SK-N-MC (cell line): ENCODE measurements at regions not wholly inside any gene's neighbourhood (a gene's known extent, or its start where the extent isn't known, plus 50 kb on each side); places are given as distances from the start of the nearest gene placed in this dataset.
"Not testable (repeated sequence)": the region's sequence is repeated elsewhere in the genome, so short reads cannot be mapped to it uniquely, and the experiment has no call there.

Experiments
- DNase-seq: peaks from one replicate; pipeline ENCODE4 v3.0.0-alpha.2; 2011; ENCODE audit warnings: low read depth, low spot score
- H3K27ac ChIP-seq: fragments of 200-600 bp; sonication (generic); 2 replicates; pipeline ENCODE4 v1.5.1; 2016; ENCODE audit warnings: mixed run types
- H3K36me3 ChIP-seq: fragments of 200-600 bp; sonication (generic); 2 replicates; pipeline ENCODE4 v1.6.1; 2017; ENCODE audit warnings: antibody characterized with exemption, low read length, mixed read lengths; ENCODE audit not compliant: insufficient read depth
- H3K4me3 ChIP-seq: fragments of 200-600 bp; sonication (generic); 2 replicates; pipeline ENCODE4 v1.5.1; 2016
- H3K9ac ChIP-seq: fragments of 200-600 bp; sonication (generic); 2 replicates; pipeline ENCODE4 v1.8.0; 2017; ENCODE audit warnings: mixed run types, mixed read lengths; ENCODE audit not compliant: insufficient read length
- H3K9me3 ChIP-seq: fragments of 200-600 bp; sonication (generic); 2 replicates; pipeline ENCODE4 v1.6.1; 2017; ENCODE audit warnings: low read depth, mild to moderate bottlenecking, antibody characterized with exemption, low read length, moderate library complexity, mixed read lengths
- EZH2 ChIP-seq: fragments of 200-600 bp; sonication (generic); IDR thresholded peaks from one replicate; pipeline ENCODE4 v1.6.1; 2017; ENCODE audit warnings: antibody characterized with exemption
- FOXP2 ChIP-seq: optimal IDR thresholded peaks from 2 replicates; pipeline ENCODE3; 2011; ENCODE audit warnings: mild to moderate bottlenecking, moderate library complexity; ENCODE audit not compliant: insufficient read depth; ENCODE audit errors: extremely low read length, control extremely low read depth
- POLR2AphosphoS5 ChIP-seq: IDR thresholded peaks from 2 replicates; pipeline ENCODE4 v1.6.1; 2012; ENCODE audit warnings: mild to moderate bottlenecking, low read depth, low read length, borderline replicate concordance

DNA sequence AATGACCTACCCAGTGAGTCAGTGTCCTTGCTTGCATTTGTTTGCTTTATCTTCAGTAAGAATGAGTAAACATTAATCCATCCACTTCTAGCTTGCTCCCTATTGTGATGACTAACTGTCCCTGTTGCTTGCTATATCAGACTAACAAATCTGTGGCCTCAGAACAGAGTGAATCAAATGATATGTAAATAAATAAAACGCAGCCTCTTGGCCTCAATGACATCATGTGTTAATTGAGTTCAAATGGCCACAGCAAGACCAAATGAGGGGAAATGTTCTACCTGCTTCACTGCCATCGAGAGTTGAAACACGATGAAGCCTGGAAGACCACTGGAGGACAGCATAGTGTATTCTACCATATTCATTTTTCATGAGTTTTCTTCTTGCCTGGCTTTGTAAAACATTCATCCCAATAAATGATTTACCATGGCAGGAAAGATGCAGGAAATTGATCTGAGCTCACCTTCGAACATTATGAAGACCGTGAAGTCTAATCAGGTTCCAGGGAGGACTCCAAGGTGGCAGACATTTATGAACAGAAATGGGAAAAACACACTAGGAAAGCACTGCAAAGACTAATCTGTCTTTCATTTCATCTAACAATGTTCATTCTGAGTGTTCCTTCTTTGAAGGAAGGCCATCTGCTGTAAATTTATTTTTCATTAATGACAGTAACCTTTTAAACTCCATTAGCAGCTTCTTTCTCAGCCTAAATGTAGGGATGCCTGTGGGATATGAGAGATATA, 1144.5 kb downstream of the TUSC7 start:
- Histone ChIP-seq H3K36me3 (no peaks in the 10 kb centered on the region), H3K4me3 (no peak overlapping the region), H3K9ac (no peak overlapping the region), H3K27ac (no peak overlapping the region), H3K9me3 (no peaks in the 10 kb centered on the region)
- TF ChIP-seq POLR2AphosphoS5 = no peak
- TF ChIP-seq FOXP2 = no peak
- no peak for TF ChIP-seq EZH2
- no peak for DNase-seq

DNA sequence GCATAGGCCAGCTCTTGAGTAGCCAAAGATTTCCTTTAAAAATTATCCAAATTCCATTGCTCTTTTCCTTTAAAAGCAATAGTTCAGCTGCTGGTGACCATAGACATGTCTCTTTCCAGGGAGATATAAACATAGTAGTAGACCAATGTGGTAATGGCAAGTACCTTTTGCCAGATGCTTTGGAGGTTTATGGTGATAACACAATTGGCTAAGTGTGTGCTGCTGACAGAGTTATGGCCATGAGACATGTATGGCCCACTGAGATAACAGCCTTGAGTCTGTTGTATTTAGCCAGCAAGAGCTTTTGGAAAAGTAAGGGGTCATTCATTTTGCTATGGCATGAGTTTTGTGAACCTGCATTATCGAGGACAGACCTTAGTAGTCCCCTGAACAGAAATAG, 1146.8 kb downstream of the TUSC7 start:
- Histone ChIP-seq H3K27ac (no peak overlapping the region), H3K9me3 (no peaks in the 10 kb centered on the region), H3K9ac (no peak overlapping the region), H3K36me3 (no peaks in the 10 kb centered on the region), H3K4me3 (no peak overlapping the region)
- DNase-seq = no peak
- TF ChIP-seq FOXP2 = no peak
- TF ChIP-seq EZH2 = no peak
- TF ChIP-seq POLR2AphosphoS5 = no peak

DNA sequence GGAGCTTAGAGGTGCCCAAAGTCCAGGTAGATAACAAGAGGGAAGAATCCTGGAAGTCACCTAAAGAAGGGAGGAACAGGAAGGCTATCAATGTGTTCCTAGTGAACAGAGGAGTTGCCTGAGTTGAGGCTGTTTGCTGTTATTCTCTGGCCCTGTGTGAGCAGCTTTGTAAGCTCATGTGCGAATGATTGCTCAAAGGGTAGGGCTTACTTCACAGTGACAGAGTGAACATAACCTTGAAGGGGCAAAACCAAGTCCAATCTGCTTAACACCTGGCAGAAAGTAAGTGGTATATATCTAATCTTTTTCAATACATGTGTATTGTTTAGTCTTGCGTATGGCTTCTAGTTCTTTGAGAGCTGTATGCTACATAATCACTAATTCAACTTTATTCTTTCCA, 1153.6 kb downstream of the TUSC7 start:
- no peak overlapping the region for H3K27ac ChIP-seq
- H3K9me3 ChIP-seq = no peaks in the 10 kb centered on the region
- no peak for TF ChIP-seq FOXP2
- no peak overlapping the region for H3K9ac ChIP-seq
- no peak overlapping the region for H3K4me3 ChIP-seq
- H3K36me3 ChIP-seq = no peaks in the 10 kb centered on the region
- DNase-seq = no peak

DNA sequence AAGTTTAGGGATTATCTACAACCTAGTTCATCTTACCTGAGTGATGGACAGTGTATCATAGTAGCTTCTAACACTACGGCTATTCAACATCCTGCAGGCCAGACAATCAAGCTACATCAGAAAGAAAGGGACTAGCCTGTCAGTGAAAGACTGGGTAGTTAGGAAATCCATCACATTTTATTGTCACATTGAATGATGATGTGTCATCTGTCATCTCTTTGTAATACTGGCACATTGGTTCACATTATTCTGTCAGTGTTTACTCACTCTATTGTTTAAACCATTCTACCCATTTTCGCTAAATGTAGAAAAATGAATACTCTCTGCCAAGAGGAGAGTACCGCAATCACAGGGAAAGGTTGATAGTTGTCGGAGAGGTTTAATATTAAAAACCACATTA, 1155.8 kb downstream of the TUSC7 start:
- no peak overlapping the region for H3K9ac ChIP-seq
- TF ChIP-seq POLR2AphosphoS5 (no peak), EZH2 (no peak), FOXP2 (no peak)
- no peak overlapping the region for H3K27ac ChIP-seq
- H3K9me3 ChIP-seq = no peaks in the 10 kb centered on the region
- no peaks in the 10 kb centered on the region for H3K36me3 ChIP-seq
- no peak for DNase-seq
- no peak overlapping the region for H3K4me3 ChIP-seq

DNA sequence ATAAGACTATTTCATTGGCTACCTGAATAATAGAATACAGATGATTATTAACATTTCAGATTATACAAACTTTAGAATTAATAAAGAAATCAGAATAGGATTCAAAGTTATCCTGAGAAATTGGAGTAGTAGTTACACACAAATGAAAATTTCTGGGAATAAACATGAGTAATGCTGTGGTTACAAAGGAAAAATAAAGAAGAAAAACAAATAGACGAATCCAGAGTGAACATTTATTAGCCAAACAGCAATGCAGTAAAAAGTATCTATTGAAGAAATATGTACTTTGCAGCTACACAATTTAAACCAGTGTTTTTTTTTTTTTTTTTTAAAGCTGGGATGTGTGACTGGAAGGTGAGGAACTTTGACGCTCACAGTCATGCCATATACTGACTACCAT, 1159.2 kb downstream of the TUSC7 start:
- no peak for TF ChIP-seq POLR2AphosphoS5
- TF ChIP-seq FOXP2 = no peak
- TF ChIP-seq EZH2 = no peak
- Histone ChIP-seq H3K9me3 (no peaks in the 10 kb centered on the region), H3K36me3 (no peaks in the 10 kb centered on the region), H3K9ac (no peak overlapping the region), H3K4me3 (no peak overlapping the region), H3K27ac (no peak overlapping the region)
- DNase-seq = no peak

DNA sequence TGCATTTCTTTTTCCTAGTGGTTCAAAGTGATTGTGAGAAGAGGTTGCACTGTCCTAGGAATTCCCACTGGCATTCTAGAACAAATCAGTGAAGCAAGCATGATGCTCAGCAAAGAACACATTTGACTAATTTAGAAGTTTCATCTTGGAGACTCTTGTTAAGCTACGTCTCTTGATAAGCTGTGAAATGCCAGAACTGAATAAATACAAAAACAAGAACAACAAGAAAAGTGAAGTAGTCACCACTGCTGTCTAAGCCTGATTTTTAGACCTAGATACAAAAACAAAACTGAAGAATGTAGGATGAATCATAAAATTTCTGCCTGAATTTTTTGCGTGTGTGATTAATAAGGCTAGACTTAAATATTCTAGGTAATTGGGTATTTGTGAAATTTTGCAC, 1162.4 kb downstream of the TUSC7 start:
- Histone ChIP-seq H3K9me3 (no peaks in the 10 kb centered on the region), H3K9ac (no peak overlapping the region), H3K36me3 (no peaks in the 10 kb centered on the region), H3K27ac (no peak overlapping the region), H3K4me3 (no peak overlapping the region)
- DNase-seq = no peak
- no peak for TF ChIP-seq FOXP2
- no peak for TF ChIP-seq EZH2
- TF ChIP-seq POLR2AphosphoS5 = no peak

DNA sequence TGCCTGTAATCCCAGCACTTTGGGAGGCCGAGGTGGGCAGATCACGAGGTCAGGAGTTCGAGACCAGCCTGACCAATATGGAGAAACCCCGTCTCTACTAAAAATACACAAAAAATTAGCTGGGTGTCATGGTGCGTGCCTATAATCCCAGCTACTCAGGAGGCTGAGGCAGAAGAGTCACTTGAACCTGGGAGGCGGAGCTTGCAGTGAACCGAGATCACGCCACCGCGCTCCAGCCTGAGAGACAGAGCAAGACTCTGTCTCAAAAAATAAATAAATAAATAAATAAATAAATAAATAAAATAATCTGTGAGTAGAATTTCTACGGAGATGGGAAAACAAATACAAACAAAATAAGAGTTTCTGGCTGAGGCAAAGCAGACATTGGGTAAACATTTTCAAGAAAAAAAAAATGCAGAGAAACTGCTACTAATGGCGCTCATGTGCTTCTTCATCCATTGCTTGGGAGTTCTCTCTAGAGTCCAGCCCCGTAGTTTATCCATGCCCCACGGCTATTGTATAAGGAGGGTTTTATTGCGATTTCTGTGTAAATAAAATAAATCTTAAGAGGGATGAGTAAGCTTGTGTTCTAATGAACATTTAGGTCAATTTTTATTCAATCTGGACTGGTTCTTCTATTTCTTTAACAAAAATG, 1161.9 kb downstream of the IGSF11 start:
- H3K9ac ChIP-seq, H3K36me3 ChIP-seq, H3K27ac ChIP-seq, DNase-seq, H3K9me3 ChIP-seq, H3K4me3 ChIP-seq: not testable (repeated sequence)

DNA sequence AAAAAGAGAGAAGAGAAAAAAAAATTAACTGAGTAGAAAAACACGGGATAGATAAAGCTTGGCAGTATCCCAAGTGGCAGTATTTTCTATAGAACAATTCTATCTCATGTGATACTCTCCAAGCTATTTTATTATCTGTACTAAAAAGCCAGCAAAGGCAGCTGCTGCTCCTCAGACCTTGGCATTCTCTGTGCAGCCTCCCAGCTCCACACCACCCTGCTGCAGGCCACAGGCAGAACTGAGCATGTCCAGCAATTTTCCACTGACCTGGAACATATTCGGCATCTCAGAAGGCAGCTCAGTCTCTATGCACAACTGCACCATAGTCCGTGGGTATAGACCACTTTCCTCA, 1161.4 kb downstream of the IGSF11 start:
- Histone ChIP-seq H3K4me3 (no peak overlapping the region), H3K9me3 (no peaks in the 10 kb centered on the region), H3K9ac (no peak overlapping the region), H3K36me3 (no peaks in the 10 kb centered on the region), H3K27ac (no peak overlapping the region)
- TF ChIP-seq EZH2 = no peak
- no peak for TF ChIP-seq FOXP2
- TF ChIP-seq POLR2AphosphoS5 = no peak
- DNase-seq = no peak

DNA sequence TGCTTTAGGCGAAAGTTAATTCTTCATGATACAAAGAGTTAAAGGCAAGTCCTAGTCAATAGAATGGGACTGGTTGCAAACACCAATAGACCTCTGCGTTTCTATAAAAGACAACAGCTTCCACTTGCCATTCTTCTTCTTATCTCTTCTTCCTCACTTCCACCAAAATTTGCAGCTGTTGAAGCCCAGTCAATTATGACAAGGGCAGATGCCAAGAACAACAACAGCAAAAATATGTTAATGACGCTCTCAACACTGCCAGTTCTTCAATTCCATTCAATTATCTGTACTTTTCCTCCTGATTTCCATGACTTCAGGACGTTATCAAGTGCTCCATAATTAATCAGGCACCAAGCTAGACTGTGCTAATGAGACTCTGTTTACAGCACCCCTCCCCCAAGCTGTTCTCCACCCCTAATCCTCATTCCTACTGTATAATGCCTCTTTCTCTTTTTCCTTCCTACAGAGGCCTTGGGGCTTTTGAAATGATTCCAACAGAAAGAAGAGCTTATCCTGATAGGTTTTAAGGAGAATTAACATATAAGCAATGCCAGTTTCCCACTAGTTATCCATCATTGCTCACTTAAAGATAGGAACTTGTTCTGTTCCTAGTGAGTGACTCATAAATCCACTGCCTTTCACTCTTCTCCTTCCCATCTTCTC, 1160.5 kb downstream of the IGSF11 start:
- no peak for DNase-seq
- Histone ChIP-seq H3K27ac (no peak overlapping the region), H3K4me3 (no peak overlapping the region), H3K36me3 (no peaks in the 10 kb centered on the region), H3K9ac (no peak overlapping the region), H3K9me3 (no peaks in the 10 kb centered on the region)
- TF ChIP-seq EZH2 = no peak
- TF ChIP-seq POLR2AphosphoS5 = no peak
- TF ChIP-seq FOXP2 = no peak
